ENCODE measurements at regions not wholly inside any gene's neighbourhood (a gene's known extent, or its start where the extent isn't known, plus 50 kb on each side); places are given as distances from the start of the nearest gene placed in this dataset.

DNA sequence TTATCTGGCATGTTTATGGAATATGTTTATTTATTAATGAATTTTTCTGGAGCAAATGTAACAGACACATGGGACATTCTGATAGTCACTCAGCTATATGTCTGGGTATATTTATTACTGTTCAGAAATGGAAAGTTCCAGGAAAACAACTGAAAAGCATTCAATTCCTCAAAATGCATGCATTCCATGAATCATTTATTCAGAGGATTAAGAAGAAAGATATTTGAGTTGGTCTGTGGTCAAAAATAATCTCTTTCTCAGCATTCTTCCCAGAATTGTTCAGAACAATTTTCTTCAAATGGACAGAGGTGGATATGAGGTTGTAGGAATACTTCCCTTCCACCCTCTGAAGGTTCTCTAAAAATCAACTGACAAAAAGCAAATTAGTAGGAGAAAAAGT is 97.6 kb upstream of the ITGB1 start:
- TF ChIP-seq POLR2A (IDR thresholded peaks at IDR 0.05) = no peak
- TF ChIP-seq, protein P1, sequence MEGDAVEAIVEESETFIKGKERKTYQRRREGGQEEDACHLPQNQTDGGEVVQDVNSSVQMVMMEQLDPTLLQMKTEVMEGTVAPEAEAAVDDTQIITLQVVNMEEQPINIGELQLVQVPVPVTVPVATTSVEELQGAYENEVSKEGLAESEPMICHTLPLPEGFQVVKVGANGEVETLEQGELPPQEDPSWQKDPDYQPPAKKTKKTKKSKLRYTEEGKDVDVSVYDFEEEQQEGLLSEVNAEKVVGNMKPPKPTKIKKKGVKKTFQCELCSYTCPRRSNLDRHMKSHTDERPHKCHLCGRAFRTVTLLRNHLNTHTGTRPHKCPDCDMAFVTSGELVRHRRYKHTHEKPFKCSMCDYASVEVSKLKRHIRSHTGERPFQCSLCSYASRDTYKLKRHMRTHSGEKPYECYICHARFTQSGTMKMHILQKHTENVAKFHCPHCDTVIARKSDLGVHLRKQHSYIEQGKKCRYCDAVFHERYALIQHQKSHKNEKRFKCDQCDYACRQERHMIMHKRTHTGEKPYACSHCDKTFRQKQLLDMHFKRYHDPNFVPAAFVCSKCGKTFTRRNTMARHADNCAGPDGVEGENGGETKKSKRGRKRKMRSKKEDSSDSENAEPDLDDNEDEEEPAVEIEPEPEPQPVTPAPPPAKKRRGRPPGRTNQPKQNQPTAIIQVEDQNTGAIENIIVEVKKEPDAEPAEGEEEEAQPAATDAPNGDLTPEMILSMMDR (IDR thresholded peaks at IDR 0.05) = no peak
- TF ChIP-seq POLR2AphosphoS5 (IDR thresholded peaks at IDR 0.05) = no peak

All from prostate gland (tissue), 2 donors.